Peyer's patch (tissue), 4 donors: ENCODE measurements at regions not wholly inside any gene's neighbourhood (a gene's known extent, or its start where the extent isn't known, plus 50 kb on each side); places are given as distances from the start of the nearest gene placed in this dataset.

Experiments
- POLR2A ChIP-seq, 2 donors: fragments of 450-650 bp; IDR thresholded peaks; one replicate each; pipeline ENCODE4 v1.5.1; 2017; ENCODE audit warnings: antibody characterized with exemption in 2 of 2, mild to moderate bottlenecking in 2 of 2, moderate library complexity in 2 of 2
- TF ChIP-seq, protein P1 (sequence below), 6 experiments: fragments of 450-650 bp in 4 of 6; fragments of 200-600 bp in 2 of 6; sonication (generic) in 1 of 6; IDR thresholded peaks; one replicate each; pipeline ENCODE4 v1.5.1; 2017 to 2019; ENCODE audit warnings: antibody characterized with exemption in 6 of 6, mild to moderate bottlenecking in 3 of 6, moderate library complexity in 1 of 6

DNA sequence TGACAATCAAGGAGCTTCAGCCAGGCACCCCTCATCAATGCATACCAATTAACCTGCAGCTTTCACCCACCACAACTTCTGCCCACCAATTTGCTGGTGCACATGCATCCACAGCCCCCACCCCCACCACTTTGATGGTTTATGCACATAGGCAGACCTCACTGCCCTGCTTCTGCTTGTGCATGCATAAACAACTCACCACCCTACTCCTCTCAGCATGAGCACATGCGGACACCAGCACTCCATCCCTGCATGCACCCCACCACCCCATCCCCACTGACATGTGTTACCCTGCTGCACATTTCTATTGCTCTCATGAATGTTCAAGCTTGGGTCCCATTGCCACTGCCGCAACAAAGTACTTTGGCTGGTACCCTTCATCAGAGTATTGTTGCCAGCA is 94.5 kb upstream of the GALNTL6 start:
- TF ChIP-seq, protein P1, sequence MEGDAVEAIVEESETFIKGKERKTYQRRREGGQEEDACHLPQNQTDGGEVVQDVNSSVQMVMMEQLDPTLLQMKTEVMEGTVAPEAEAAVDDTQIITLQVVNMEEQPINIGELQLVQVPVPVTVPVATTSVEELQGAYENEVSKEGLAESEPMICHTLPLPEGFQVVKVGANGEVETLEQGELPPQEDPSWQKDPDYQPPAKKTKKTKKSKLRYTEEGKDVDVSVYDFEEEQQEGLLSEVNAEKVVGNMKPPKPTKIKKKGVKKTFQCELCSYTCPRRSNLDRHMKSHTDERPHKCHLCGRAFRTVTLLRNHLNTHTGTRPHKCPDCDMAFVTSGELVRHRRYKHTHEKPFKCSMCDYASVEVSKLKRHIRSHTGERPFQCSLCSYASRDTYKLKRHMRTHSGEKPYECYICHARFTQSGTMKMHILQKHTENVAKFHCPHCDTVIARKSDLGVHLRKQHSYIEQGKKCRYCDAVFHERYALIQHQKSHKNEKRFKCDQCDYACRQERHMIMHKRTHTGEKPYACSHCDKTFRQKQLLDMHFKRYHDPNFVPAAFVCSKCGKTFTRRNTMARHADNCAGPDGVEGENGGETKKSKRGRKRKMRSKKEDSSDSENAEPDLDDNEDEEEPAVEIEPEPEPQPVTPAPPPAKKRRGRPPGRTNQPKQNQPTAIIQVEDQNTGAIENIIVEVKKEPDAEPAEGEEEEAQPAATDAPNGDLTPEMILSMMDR (IDR thresholded peaks at IDR 0.05), result no peak
- no peak for TF ChIP-seq POLR2A (IDR thresholded peaks at IDR 0.05)
